Activated naive CD4-positive, alpha-beta T cell treated with anti-CD3 and anti-CD28 coated beads for 36 hours (primary cell): ENCODE measurements at regions not wholly inside any gene's neighbourhood (a gene's known extent, or its start where the extent isn't known, plus 50 kb on each side); places are given as distances from the start of the nearest gene placed in this dataset.

Source experiments
- CTCF ChIA-PET: fragments of 350-600 bp; sonication (Branson Sonifier 250); formaldehyde crosslinking; loops from one replicate; lab custom pipeline; 2021; ENCODE audit warnings: antibody characterized with exemption; lab: Charles Lee
- DNase-seq: peaks from one replicate; pipeline ENCODE4 v3.0.0-alpha.2; 2020
- H3K27ac Mint-ChIP-seq: one replicate; pipeline ENCODE4 v1.8.0; 2021; ENCODE audit warnings: mild to moderate bottlenecking, mixed read lengths
- H3K27me3 Mint-ChIP-seq: one replicate; pipeline ENCODE4 v1.8.0; 2021; ENCODE audit warnings: low read depth, mixed read lengths
- H3K36me3 Mint-ChIP-seq: one replicate; pipeline ENCODE4 v1.8.0; 2021; ENCODE audit warnings: low read depth, mixed read lengths
- H3K4me1 Mint-ChIP-seq: one replicate; pipeline ENCODE4 v1.8.0; 2021; ENCODE audit warnings: low read depth, mixed read lengths
- H3K4me3 Mint-ChIP-seq: one replicate; pipeline ENCODE4 v1.8.0; 2021; ENCODE audit warnings: mild to moderate bottlenecking, moderate library complexity, mixed read lengths
- H3K9me3 Mint-ChIP-seq: one replicate; pipeline ENCODE4 v1.8.0; 2021; ENCODE audit warnings: mixed read lengths
- intact Hi-C: fragments of 100-400 bp; cut with micrococcal nuclease; formaldehyde crosslinking; loops from one replicate; pipeline ENCODE4 v1.15.1; 2023

- intact Hi-C loops = no loop called here
- Mint-ChIP-seq H3K27ac (no peak overlapping the region), H3K4me3 (no peak overlapping the region), H3K36me3 (no peaks in the 10 kb centered on the region), H3K9me3 (no peaks in the 10 kb centered on the region), H3K27me3 (peaks cover 1% of the 10 kb centered on the region), H3K4me1 (no peaks in the 10 kb centered on the region)
- no peak for DNase-seq
- CTCF ChIA-PET = no interaction called here
These were observed 254.4 kb upstream of the TCF21 start for GRCh38 chr6:133634474-133634873.

GRCh38 chr6:133635447-133635846, 253.5 kb upstream of the TCF21 start:
- Mint-ChIP-seq H3K4me3 (no peak overlapping the region), H3K9me3 (no peaks in the 10 kb centered on the region), H3K4me1 (no peaks in the 10 kb centered on the region), H3K27me3 (peaks cover under 1% of the 10 kb centered on the region), H3K27ac (no peak overlapping the region), H3K36me3 (no peaks in the 10 kb centered on the region)
- CTCF ChIA-PET = no interaction called here
- intact Hi-C loops = no loop called here
- DNase-seq = no peak

- intact Hi-C loops = no loop called here
- Mint-ChIP-seq H3K27me3 (no peaks in the 10 kb centered on the region), H3K9me3 (no peaks in the 10 kb centered on the region), H3K4me3 (no peak overlapping the region), H3K4me1 (no peaks in the 10 kb centered on the region), H3K36me3 (no peaks in the 10 kb centered on the region), H3K27ac (no peak overlapping the region)
- DNase-seq = no peak
- CTCF ChIA-PET = interaction anchor here (0.7 kb wide), 2 partner anchors 15 to 382 kb away, joined by 3 read pairs; no protein-coding TSS in a partner anchor
These were observed 251.5 kb upstream of the TCF21 start for GRCh38 chr6:133637436-133637835.

GRCh38 chr6:133637874-133638273, 251.0 kb upstream of the TCF21 start:
- H3K27ac Mint-ChIP-seq = no peak overlapping the region
- H3K4me1 Mint-ChIP-seq = no peaks in the 10 kb centered on the region

GRCh38 chr6:133641104-133641503, 247.8 kb upstream of the TCF21 start:
- H3K4me3 Mint-ChIP-seq = no peak overlapping the region
- CTCF ChIA-PET = no interaction called here
- H3K27me3 Mint-ChIP-seq = no peaks in the 10 kb centered on the region
- DNase-seq = no peak
- no peak overlapping the region for H3K27ac Mint-ChIP-seq
- H3K36me3 Mint-ChIP-seq = no peaks in the 10 kb centered on the region
- intact Hi-C loops = no loop called here
- no peaks in the 10 kb centered on the region for H3K9me3 Mint-ChIP-seq
- no peaks in the 10 kb centered on the region for H3K4me1 Mint-ChIP-seq

More at GRCh38 chr6:133637874-133638273, 251.0 kb upstream of the TCF21 start:
- CTCF ChIA-PET = no interaction called here
- no peak for DNase-seq
- Mint-ChIP-seq H3K4me3 (no peak overlapping the region), H3K9me3 (no peaks in the 10 kb centered on the region), H3K27me3 (no peaks in the 10 kb centered on the region), H3K36me3 (no peaks in the 10 kb centered on the region)
- intact Hi-C loops = no loop called here

- CTCF ChIA-PET = interaction anchor here (0.6 to 1.0 kb wide), 4 partner anchors 12 to 399 kb away, joined by 3 to 4 read pairs (median 3); no protein-coding TSS in a partner anchor
- intact Hi-C loops = no loop called here
- H3K4me1 Mint-ChIP-seq = no peaks in the 10 kb centered on the region
- H3K9me3 Mint-ChIP-seq = no peaks in the 10 kb centered on the region
- H3K4me3 Mint-ChIP-seq = no peak overlapping the region
- no peak overlapping the region for H3K27ac Mint-ChIP-seq
- DNase-seq = no peak
- H3K36me3 Mint-ChIP-seq = no peaks in the 10 kb centered on the region
- no peaks in the 10 kb centered on the region for H3K27me3 Mint-ChIP-seq
These were observed 244.4 kb upstream of the TCF21 start for GRCh38 chr6:133644548-133644891.

GRCh38 chr6:133644892-133645619, 243.9 kb upstream of the TCF21 start:
- no peaks in the 10 kb centered on the region for H3K36me3 Mint-ChIP-seq
- intact Hi-C loops = no loop called here
- no peaks in the 10 kb centered on the region for H3K9me3 Mint-ChIP-seq
- H3K4me1 Mint-ChIP-seq = no peaks in the 10 kb centered on the region
- H3K27ac Mint-ChIP-seq = no peak overlapping the region
- no peak for DNase-seq
- no peak overlapping the region for H3K4me3 Mint-ChIP-seq
- no peaks in the 10 kb centered on the region for H3K27me3 Mint-ChIP-seq
- CTCF ChIA-PET = interaction anchor here (0.6 to 1.0 kb wide), 4 partner anchors 12 to 398 kb away, joined by 3 to 4 read pairs (median 3); no protein-coding TSS in a partner anchor

GRCh38 chr6:133645966-133646740, 242.8 kb upstream of the TCF21 start:
- no peak overlapping the region for H3K4me3 Mint-ChIP-seq
- DNase-seq = no peak
- no peak overlapping the region for H3K27ac Mint-ChIP-seq
- H3K9me3 Mint-ChIP-seq = no peaks in the 10 kb centered on the region
- H3K36me3 Mint-ChIP-seq = no peaks in the 10 kb centered on the region
- H3K4me1 Mint-ChIP-seq = no peaks in the 10 kb centered on the region
- CTCF ChIA-PET = no interaction called here
- no peaks in the 10 kb centered on the region for H3K27me3 Mint-ChIP-seq
- intact Hi-C loops = no loop called here

GRCh38 chr6:133648581-133648980, 240.3 kb upstream of the TCF21 start:
- H3K9me3 Mint-ChIP-seq = no peaks in the 10 kb centered on the region
- H3K27ac Mint-ChIP-seq = no peak overlapping the region
- CTCF ChIA-PET = no interaction called here
- H3K4me1 Mint-ChIP-seq = no peaks in the 10 kb centered on the region
- no peaks in the 10 kb centered on the region for H3K27me3 Mint-ChIP-seq
- no peak for DNase-seq
- H3K36me3 Mint-ChIP-seq = no peaks in the 10 kb centered on the region
- no peak overlapping the region for H3K4me3 Mint-ChIP-seq
- intact Hi-C loops = no loop called here

GRCh38 chr6:133671376-133671775, 217.5 kb upstream of the TCF21 start:
- intact Hi-C loops = no loop called here
- no peak overlapping the region for H3K4me3 Mint-ChIP-seq
- peaks cover 6% of the 10 kb centered on the region for H3K27me3 Mint-ChIP-seq
- CTCF ChIA-PET = interaction anchor here (0.6 kb wide), 2 partner anchors 147 to 707 kb away, joined by 3 read pairs; no protein-coding TSS in a partner anchor
- H3K36me3 Mint-ChIP-seq = no peaks in the 10 kb centered on the region
- no peaks in the 10 kb centered on the region for H3K4me1 Mint-ChIP-seq
- no peak for DNase-seq
- no peaks in the 10 kb centered on the region for H3K9me3 Mint-ChIP-seq
- no peak overlapping the region for H3K27ac Mint-ChIP-seq

GRCh38 chr6:133673056-133673455, 215.9 kb upstream of the TCF21 start:
- H3K27me3 Mint-ChIP-seq = peaks cover 6% of the 10 kb centered on the region
- H3K27ac Mint-ChIP-seq = no peak overlapping the region
- H3K4me1 Mint-ChIP-seq = no peaks in the 10 kb centered on the region
- CTCF ChIA-PET = no interaction called here
- H3K4me3 Mint-ChIP-seq = no peak overlapping the region
- H3K36me3 Mint-ChIP-seq = no peaks in the 10 kb centered on the region
- no peaks in the 10 kb centered on the region for H3K9me3 Mint-ChIP-seq
- no peak for DNase-seq
- intact Hi-C loops = no loop called here

GRCh38 chr6:133674661-133675060, 214.3 kb upstream of the TCF21 start:
- intact Hi-C loops = no loop called here
- H3K36me3 Mint-ChIP-seq = no peaks in the 10 kb centered on the region
- no peaks in the 10 kb centered on the region for H3K4me1 Mint-ChIP-seq
- H3K27ac Mint-ChIP-seq = no peak overlapping the region
- H3K9me3 Mint-ChIP-seq = no peaks in the 10 kb centered on the region
- CTCF ChIA-PET = no interaction called here
- no peak for DNase-seq
- no peak overlapping the region for H3K4me3 Mint-ChIP-seq
- H3K27me3 Mint-ChIP-seq = peaks cover 6% of the 10 kb centered on the region

GRCh38 chr6:133680994-133681393, 207.9 kb upstream of the TCF21 start:
- Mint-ChIP-seq H3K4me1 (no peaks in the 10 kb centered on the region), H3K27ac (no peak overlapping the region), H3K4me3 (no peak overlapping the region), H3K9me3 (no peaks in the 10 kb centered on the region), H3K27me3 (no peaks in the 10 kb centered on the region), H3K36me3 (no peaks in the 10 kb centered on the region)
- intact Hi-C loops = no loop called here
- CTCF ChIA-PET = no interaction called here
- no peak for DNase-seq
